ENCODE measurements at regions not wholly inside any gene's neighbourhood (a gene's known extent, or its start where the extent isn't known, plus 50 kb on each side); places are given as distances from the start of the nearest gene placed in this dataset.

DNA sequence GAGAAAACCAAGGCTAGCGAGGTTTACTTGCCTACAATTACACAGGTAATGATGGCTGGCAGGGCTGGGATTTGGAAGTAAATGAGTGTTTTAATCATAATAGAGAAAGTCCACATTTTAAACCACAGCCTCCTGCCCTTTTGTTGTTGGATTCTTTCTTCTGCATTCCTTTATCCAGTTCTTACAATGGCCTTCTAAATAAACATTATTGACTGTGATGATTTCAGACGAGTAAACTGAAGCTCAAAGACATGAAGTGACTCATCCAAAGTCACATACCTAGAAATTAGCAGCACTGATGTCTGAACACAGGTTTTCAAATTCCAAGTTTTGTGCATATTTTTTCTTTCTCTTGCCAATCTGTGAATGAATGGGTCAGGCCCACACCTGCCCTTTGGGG, 51.2 kb upstream of the C1QTNF7 start:
- DNase-seq = no peak
